ENCODE measurements at regions not wholly inside any gene's neighbourhood (a gene's known extent, or its start where the extent isn't known, plus 50 kb on each side); places are given as distances from the start of the nearest gene placed in this dataset.

DNA sequence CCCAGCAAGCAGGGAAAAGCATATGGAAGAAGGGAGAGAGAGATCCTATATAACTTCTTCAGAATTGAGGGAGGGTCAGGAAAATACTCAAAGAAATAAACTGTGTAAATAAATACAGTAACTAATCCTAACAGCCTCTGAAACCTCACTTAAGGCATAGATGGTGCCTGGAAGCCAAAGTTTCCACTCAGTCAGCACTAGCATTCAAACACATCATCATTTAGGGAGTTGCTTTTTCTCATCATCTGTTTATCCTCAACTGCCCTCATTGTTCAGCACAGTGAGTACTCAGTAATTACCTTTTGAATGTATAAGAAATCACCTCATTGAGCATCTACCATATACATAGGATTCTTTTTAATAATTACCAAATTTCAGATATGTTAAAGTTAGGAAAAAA, 262.9 kb downstream of the C1D start:
- TF ChIP-seq CREB1 (CRISPR knock-in tag; IDR thresholded peaks at IDR 0.05; ENCODE audit: low read depth) (no peak), CTCF (conservative IDR thresholded peaks at IDR 0.05; ENCODE audit: low read depth in 2 of 2) (no peak), POLR2AphosphoS5 (IDR thresholded peaks at IDR 0.05; ENCODE audit: low read depth) (no peak), EZH2 (IDR thresholded peaks at IDR 0.05; ENCODE audit: low read depth, unreplicated experiment) (no peak), ETS1 (IDR thresholded peaks at IDR 0.05) (no peak), REST (IDR thresholded peaks at IDR 0.05; ENCODE audit: unreplicated experiment) (no peak), EZH2phosphoT487 (IDR thresholded peaks at IDR 0.05; ENCODE audit: unreplicated experiment) (no peak), NANOG (IDR thresholded peaks at IDR 0.05; ENCODE audit: borderline replicate concordance) (no peak), ZNF114 (CRISPR knock-in tag; IDR thresholded peaks at IDR 0.05) (no peak), ZNF331 (CRISPR knock-in tag; IDR thresholded peaks at IDR 0.05; ENCODE audit: low read depth) (no peak)
